ENCODE measurements at regions not wholly inside any gene's neighbourhood (a gene's known extent, or its start where the extent isn't known, plus 50 kb on each side); places are given as distances from the start of the nearest gene placed in this dataset.

GRCh38 chr13:73399347-73400216 is 340.8 kb downstream of the KLF5 start:
- Histone ChIP-seq H3K18ac (ENCODE audit: low read depth in 1 of 2, low read length in 2 of 2) (no peak overlapping the region), H2AK5ac (ENCODE audit: low read length, severe bottlenecking) (no peak overlapping the region), H3K4ac (ENCODE audit: low read depth in 1 of 2, low read length in 2 of 2) (no peak overlapping the region), H3K9me3 (ENCODE audit: control insufficient read depth, low read length) (peaks cover 2% of the 10 kb centered on the region), H3K36me3 (ENCODE audit: control insufficient read depth in 1 of 2, insufficient read depth in 2 of 2, low read depth in 1 of 2, low read length in 2 of 2) (no peaks in the 10 kb centered on the region), H2BK5ac (ENCODE audit: low read depth, low read length, poor library complexity, severe bottlenecking) (no peak overlapping the region), H4K91ac (ENCODE audit: low read length) (no peak overlapping the region), H3K14ac (ENCODE audit: low read length in 2 of 2) (no peak overlapping the region), H2BK12ac (ENCODE audit: low read length in 2 of 2) (no peak overlapping the region), H2AFZ (ENCODE audit: low read depth, low read length) (no peak overlapping the region), H4K8ac (ENCODE audit: low read length) (no peak overlapping the region), H3K27me3 (ENCODE audit: control insufficient read depth in 1 of 2, insufficient read depth in 1 of 2, low read length in 2 of 2) (no peaks in the 10 kb centered on the region), H3K4me1 (ENCODE audit: control insufficient read depth, insufficient read depth, low read depth, low read length) (no peaks in the 10 kb centered on the region), H3K23ac (ENCODE audit: low read length in 2 of 2) (no peak overlapping the region), H3K4me2 (ENCODE audit: low read length, poor library complexity, severe bottlenecking) (no peak overlapping the region), H3K27ac (ENCODE audit: low read length, poor library complexity, severe bottlenecking) (no peak overlapping the region), H3K4me3 (ENCODE audit: insufficient read depth in 1 of 2, low read depth in 1 of 2, low read length in 2 of 2) (no peak overlapping the region), H2BK15ac (ENCODE audit: low read depth, poor library complexity, severe bottlenecking) (no peak overlapping the region), H3K9ac (ENCODE audit: low read length) (no peak overlapping the region), H3K79me1 (replicated peaks; ENCODE audit: low read length, poor library complexity, severe bottlenecking) (no peaks in the 10 kb centered on the region), H2BK120ac (ENCODE audit: low read depth, low read length) (no peak overlapping the region)
- 86% methylated on average over 8 of the region's 10 CpGs for WGBS
- DNase-seq = no peak

- no peak overlapping the region for H2BK120ac ChIP-seq (ENCODE audit: low read depth, low read length)
- H3K14ac ChIP-seq (ENCODE audit: low read length in 2 of 2) = no peak overlapping the region
- no peaks in the 10 kb centered on the region for H3K79me1 ChIP-seq (replicated peaks; ENCODE audit: low read length, poor library complexity, severe bottlenecking)
- no peak overlapping the region for H2AK5ac ChIP-seq (ENCODE audit: low read length, severe bottlenecking)
- no peak overlapping the region for H4K91ac ChIP-seq (ENCODE audit: low read length)
- H2BK15ac ChIP-seq (ENCODE audit: low read depth, poor library complexity, severe bottlenecking) = no peak overlapping the region
- H2AFZ ChIP-seq (ENCODE audit: low read depth, low read length) = no peak overlapping the region
- H3K27me3 ChIP-seq (ENCODE audit: control insufficient read depth in 1 of 2, insufficient read depth in 1 of 2, low read length in 2 of 2) = no peaks in the 10 kb centered on the region
- peaks cover 2% of the 10 kb centered on the region for H3K9me3 ChIP-seq (ENCODE audit: control insufficient read depth, low read length)
- H2BK5ac ChIP-seq (ENCODE audit: low read depth, low read length, poor library complexity, severe bottlenecking) = no peak overlapping the region
- WGBS = 72% methylated on average over 5 of the region's 8 CpGs
- H3K4me1 ChIP-seq (ENCODE audit: control insufficient read depth, insufficient read depth, low read depth, low read length) = no peaks in the 10 kb centered on the region
- no peak overlapping the region for H3K4me3 ChIP-seq (ENCODE audit: insufficient read depth in 1 of 2, low read depth in 1 of 2, low read length in 2 of 2)
- no peak overlapping the region for H3K27ac ChIP-seq (ENCODE audit: low read length, poor library complexity, severe bottlenecking)
- no peak overlapping the region for H3K4me2 ChIP-seq (ENCODE audit: low read length, poor library complexity, severe bottlenecking)
- no peak overlapping the region for H3K4ac ChIP-seq (ENCODE audit: low read depth in 1 of 2, low read length in 2 of 2)
- no peak overlapping the region for H2BK12ac ChIP-seq (ENCODE audit: low read length in 2 of 2)
- no peak overlapping the region for H3K23ac ChIP-seq (ENCODE audit: low read length in 2 of 2)
- DNase-seq = no peak
- H3K18ac ChIP-seq (ENCODE audit: low read depth in 1 of 2, low read length in 2 of 2) = no peak overlapping the region
- H3K36me3 ChIP-seq (ENCODE audit: control insufficient read depth in 1 of 2, insufficient read depth in 2 of 2, low read depth in 1 of 2, low read length in 2 of 2) = no peaks in the 10 kb centered on the region
- no peak overlapping the region for H4K8ac ChIP-seq (ENCODE audit: low read length)
- H3K9ac ChIP-seq (ENCODE audit: low read length) = no peak overlapping the region
Observed at GRCh38 chr13:73397496-73398305, 338.9 kb downstream of the KLF5 start.

- H2BK5ac ChIP-seq (ENCODE audit: low read depth, low read length, poor library complexity, severe bottlenecking) = no peak overlapping the region
- H3K9me3 ChIP-seq (ENCODE audit: control insufficient read depth, low read length) = peaks cover 2% of the 10 kb centered on the region
- H3K4ac ChIP-seq (ENCODE audit: low read depth in 1 of 2, low read length in 2 of 2) = no peak overlapping the region
- H3K27ac ChIP-seq (ENCODE audit: low read length, poor library complexity, severe bottlenecking) = no peak overlapping the region
- no peaks in the 10 kb centered on the region for H3K79me1 ChIP-seq (replicated peaks; ENCODE audit: low read length, poor library complexity, severe bottlenecking)
- no peaks in the 10 kb centered on the region for H3K36me3 ChIP-seq (ENCODE audit: control insufficient read depth in 1 of 2, insufficient read depth in 2 of 2, low read depth in 1 of 2, low read length in 2 of 2)
- H3K18ac ChIP-seq (ENCODE audit: low read depth in 1 of 2, low read length in 2 of 2) = no peak overlapping the region
- no peak for DNase-seq
- H3K23ac ChIP-seq (ENCODE audit: low read length in 2 of 2) = no peak overlapping the region
- H2BK12ac ChIP-seq (ENCODE audit: low read length in 2 of 2) = no peak overlapping the region
- no peak overlapping the region for H3K14ac ChIP-seq (ENCODE audit: low read length in 2 of 2)
- no peak overlapping the region for H2AFZ ChIP-seq (ENCODE audit: low read depth, low read length)
- H3K4me3 ChIP-seq (ENCODE audit: insufficient read depth in 1 of 2, low read depth in 1 of 2, low read length in 2 of 2) = no peak overlapping the region
- no peak overlapping the region for H2AK5ac ChIP-seq (ENCODE audit: low read length, severe bottlenecking)
- no peaks in the 10 kb centered on the region for H3K27me3 ChIP-seq (ENCODE audit: control insufficient read depth in 1 of 2, insufficient read depth in 1 of 2, low read length in 2 of 2)
- H3K9ac ChIP-seq (ENCODE audit: low read length) = no peak overlapping the region
- H2BK120ac ChIP-seq (ENCODE audit: low read depth, low read length) = no peak overlapping the region
- no peak overlapping the region for H4K8ac ChIP-seq (ENCODE audit: low read length)
- no peak overlapping the region for H4K91ac ChIP-seq (ENCODE audit: low read length)
- H2BK15ac ChIP-seq (ENCODE audit: low read depth, poor library complexity, severe bottlenecking) = no peak overlapping the region
- no peak overlapping the region for H3K4me2 ChIP-seq (ENCODE audit: low read length, poor library complexity, severe bottlenecking)
- H3K4me1 ChIP-seq (ENCODE audit: control insufficient read depth, insufficient read depth, low read depth, low read length) = no peaks in the 10 kb centered on the region
Observed at GRCh38 chr13:73394066-73394465, 335.3 kb downstream of the KLF5 start.

- no peak overlapping the region for H2BK12ac ChIP-seq (ENCODE audit: low read length in 2 of 2)
- no peak overlapping the region for H3K14ac ChIP-seq (ENCODE audit: low read length in 2 of 2)
- H2BK15ac ChIP-seq (ENCODE audit: low read depth, poor library complexity, severe bottlenecking) = no peak overlapping the region
- no peak overlapping the region for H3K4me3 ChIP-seq (ENCODE audit: insufficient read depth in 1 of 2, low read depth in 1 of 2, low read length in 2 of 2)
- H3K36me3 ChIP-seq (ENCODE audit: control insufficient read depth in 1 of 2, insufficient read depth in 2 of 2, low read depth in 1 of 2, low read length in 2 of 2) = no peaks in the 10 kb centered on the region
- no peak overlapping the region for H2AK5ac ChIP-seq (ENCODE audit: low read length, severe bottlenecking)
- H3K23ac ChIP-seq (ENCODE audit: low read length in 2 of 2) = no peak overlapping the region
- DNase-seq = no peak
- peaks cover 2% of the 10 kb centered on the region for H3K9me3 ChIP-seq (ENCODE audit: control insufficient read depth, low read length)
- H3K27me3 ChIP-seq (ENCODE audit: control insufficient read depth in 1 of 2, insufficient read depth in 1 of 2, low read length in 2 of 2) = no peaks in the 10 kb centered on the region
- no peak overlapping the region for H3K4me2 ChIP-seq (ENCODE audit: low read length, poor library complexity, severe bottlenecking)
- H2AFZ ChIP-seq (ENCODE audit: low read depth, low read length) = no peak overlapping the region
- no peak overlapping the region for H3K9ac ChIP-seq (ENCODE audit: low read length)
- no peaks in the 10 kb centered on the region for H3K79me1 ChIP-seq (replicated peaks; ENCODE audit: low read length, poor library complexity, severe bottlenecking)
- H2BK120ac ChIP-seq (ENCODE audit: low read depth, low read length) = no peak overlapping the region
- no peak overlapping the region for H2BK5ac ChIP-seq (ENCODE audit: low read depth, low read length, poor library complexity, severe bottlenecking)
- WGBS = 73% methylated on average over 2 of the region's 2 CpGs
- no peak overlapping the region for H4K8ac ChIP-seq (ENCODE audit: low read length)
- H3K4ac ChIP-seq (ENCODE audit: low read depth in 1 of 2, low read length in 2 of 2) = no peak overlapping the region
- no peaks in the 10 kb centered on the region for H3K4me1 ChIP-seq (ENCODE audit: control insufficient read depth, insufficient read depth, low read depth, low read length)
- no peak overlapping the region for H3K18ac ChIP-seq (ENCODE audit: low read depth in 1 of 2, low read length in 2 of 2)
- H3K27ac ChIP-seq (ENCODE audit: low read length, poor library complexity, severe bottlenecking) = no peak overlapping the region
- no peak overlapping the region for H4K91ac ChIP-seq (ENCODE audit: low read length)
Observed at GRCh38 chr13:73390100-73390499, 331.3 kb downstream of the KLF5 start.

Measured in mesenchymal stem cell (in vitro differentiated cells and primary cell).